Neural progenitor cell (in vitro differentiated cells): ENCODE measurements at regions not wholly inside any gene's neighbourhood (a gene's known extent, or its start where the extent isn't known, plus 50 kb on each side); places are given as distances from the start of the nearest gene placed in this dataset.

ENCODE experiments used
- DNase-seq: peaks from one replicate; pipeline ENCODE4 v3.0.0-alpha.2; 2016; ENCODE audit warnings: low spot score
- H2AFZ ChIP-seq: fragments of 200-600 bp; sonication (generic); replicated peaks from 2 replicates; pipeline ENCODE4 v1.6.1; 2016; ENCODE audit warnings: antibody characterized with exemption
- H3F3A ChIP-seq: fragments of 200-600 bp; sonication (generic); 2 replicates; pipeline ENCODE4 v1.6.1; 2016; ENCODE audit warnings: antibody characterized with exemption, low read depth
- H3K27ac ChIP-seq: fragments of 200-600 bp; sonication (generic); 2 replicates; pipeline ENCODE4 v1.5.1; 2016; ENCODE audit warnings: mild to moderate bottlenecking
- H3K27me3 ChIP-seq: fragments of 200-600 bp; sonication (generic); 2 replicates; pipeline ENCODE4 v1.6.1; 2016; ENCODE audit warnings: mild to moderate bottlenecking, moderate library complexity
- H3K36me3 ChIP-seq: fragments of 200-600 bp; sonication (generic); 2 replicates; pipeline ENCODE4 v1.5.1; 2016
- H3K4me1 ChIP-seq: fragments of 200-600 bp; sonication (generic); 2 replicates; pipeline ENCODE4 v1.6.1; 2016; ENCODE audit warnings: mixed run types
- H3K4me2 ChIP-seq: fragments of 200-600 bp; sonication (generic); 2 replicates; pipeline ENCODE4 v1.6.1; 2016
- H3K4me3 ChIP-seq: fragments of 200-600 bp; sonication (generic); 2 replicates; pipeline ENCODE4 v1.5.1; 2016
- H3K79me2 ChIP-seq: fragments of 200-600 bp; sonication (generic); 2 replicates; pipeline ENCODE4 v1.6.1; 2016; ENCODE audit warnings: low read depth
- H3K9ac ChIP-seq: fragments of 200-600 bp; sonication (generic); 2 replicates; pipeline ENCODE4 v1.6.1; 2016
- H3K9me3 ChIP-seq: fragments of 200-600 bp; sonication (generic); 2 replicates; pipeline ENCODE4 v1.5.1; 2016; ENCODE audit warnings: low read depth
- H4K20me1 ChIP-seq: fragments of 200-600 bp; sonication (generic); 2 replicates; pipeline ENCODE4 v1.6.1; 2016; ENCODE audit warnings: low read depth
- H3K27ac Mint-ChIP-seq: 3 replicates; pipeline ENCODE4 v1.8.0; 2021; ENCODE audit warnings: mixed read lengths
- H3K27me3 Mint-ChIP-seq: 2 replicates; pipeline ENCODE4 v1.8.0; 2022; ENCODE audit warnings: low read depth, mild to moderate bottlenecking, inconsistent platforms, moderate library complexity, mixed read lengths; ENCODE audit not compliant: insufficient read depth
- H3K36me3 Mint-ChIP-seq: 3 replicates; pipeline ENCODE4 v1.8.0; 2021; ENCODE audit warnings: mixed read lengths
- H3K4me1 Mint-ChIP-seq: 3 replicates; pipeline ENCODE4 v1.8.0; 2021; ENCODE audit warnings: mixed read lengths
- H3K4me3 Mint-ChIP-seq: 3 replicates; pipeline ENCODE4 v1.8.0; 2021; ENCODE audit warnings: mild to moderate bottlenecking, moderate library complexity, mixed read lengths
- H3K9me3 Mint-ChIP-seq: 3 replicates; pipeline ENCODE4 v1.8.0; 2020; ENCODE audit warnings: mixed read lengths
- EZH2 ChIP-seq: fragments of 200-600 bp; sonication (generic); IDR thresholded peaks from 2 replicates; pipeline ENCODE4 v1.6.1; 2017; ENCODE audit warnings: antibody characterized with exemption, mild to moderate bottlenecking, moderate library complexity
- EZH2phosphoT487 ChIP-seq: fragments of 200-600 bp; sonication (generic); IDR thresholded peaks from 2 replicates; pipeline ENCODE4 v1.6.1; 2017; ENCODE audit warnings: antibody characterized with exemption
- TF ChIP-seq, protein P1 (sequence below): fragments of 200-600 bp; sonication (generic); IDR thresholded peaks from 2 replicates; pipeline ENCODE4 v1.5.1; 2017; ENCODE audit warnings: antibody characterized with exemption, mild to moderate bottlenecking

DNA sequence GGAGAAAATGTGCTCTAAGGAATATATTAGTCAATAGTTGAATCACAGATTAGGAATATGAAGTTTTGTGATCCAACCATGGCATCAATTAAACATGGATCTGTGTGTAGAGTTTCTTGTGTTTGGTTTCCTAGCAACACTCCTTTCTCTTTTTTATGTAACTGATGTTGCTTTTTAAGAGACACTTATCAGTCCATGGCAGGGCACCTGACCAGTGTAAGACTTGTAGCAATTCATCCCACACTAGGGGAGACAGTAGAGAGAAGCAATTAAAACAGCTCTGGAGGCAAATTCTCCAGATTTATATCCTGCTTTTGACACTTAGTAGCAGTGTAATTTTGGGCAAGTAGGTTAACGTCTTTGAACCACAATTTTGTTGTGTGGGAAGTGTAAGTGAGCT lies 1229.0 kb downstream of the PCDH9 start:
- no peaks in the 10 kb centered on the region for H4K20me1 ChIP-seq
- H3K9me3 ChIP-seq, result peaks cover 5% of the 10 kb centered on the region
- no peak overlapping the region for H3K27ac ChIP-seq
- no peak overlapping the region for H2AFZ ChIP-seq
- no peak for DNase-seq
- H3K9ac ChIP-seq, result no peak overlapping the region
- no peaks in the 10 kb centered on the region for H3K27me3 ChIP-seq
- H3K4me1 ChIP-seq, result no peaks in the 10 kb centered on the region
- H3K79me2 ChIP-seq, result no peaks in the 10 kb centered on the region
- Mint-ChIP-seq H3K9me3 (peaks cover 10% of the 10 kb centered on the region), H3K4me1 (peaks cover 3% of the 10 kb centered on the region), H3K36me3 (no peaks in the 10 kb centered on the region), H3K27me3 (no peaks in the 10 kb centered on the region), H3K27ac (no peak overlapping the region), H3K4me3 (no peak overlapping the region)
- no peaks in the 10 kb centered on the region for H3K36me3 ChIP-seq
- H3K4me2 ChIP-seq, result no peak overlapping the region
- TF ChIP-seq EZH2, result no peak
- TF ChIP-seq, protein P1, sequence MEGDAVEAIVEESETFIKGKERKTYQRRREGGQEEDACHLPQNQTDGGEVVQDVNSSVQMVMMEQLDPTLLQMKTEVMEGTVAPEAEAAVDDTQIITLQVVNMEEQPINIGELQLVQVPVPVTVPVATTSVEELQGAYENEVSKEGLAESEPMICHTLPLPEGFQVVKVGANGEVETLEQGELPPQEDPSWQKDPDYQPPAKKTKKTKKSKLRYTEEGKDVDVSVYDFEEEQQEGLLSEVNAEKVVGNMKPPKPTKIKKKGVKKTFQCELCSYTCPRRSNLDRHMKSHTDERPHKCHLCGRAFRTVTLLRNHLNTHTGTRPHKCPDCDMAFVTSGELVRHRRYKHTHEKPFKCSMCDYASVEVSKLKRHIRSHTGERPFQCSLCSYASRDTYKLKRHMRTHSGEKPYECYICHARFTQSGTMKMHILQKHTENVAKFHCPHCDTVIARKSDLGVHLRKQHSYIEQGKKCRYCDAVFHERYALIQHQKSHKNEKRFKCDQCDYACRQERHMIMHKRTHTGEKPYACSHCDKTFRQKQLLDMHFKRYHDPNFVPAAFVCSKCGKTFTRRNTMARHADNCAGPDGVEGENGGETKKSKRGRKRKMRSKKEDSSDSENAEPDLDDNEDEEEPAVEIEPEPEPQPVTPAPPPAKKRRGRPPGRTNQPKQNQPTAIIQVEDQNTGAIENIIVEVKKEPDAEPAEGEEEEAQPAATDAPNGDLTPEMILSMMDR, result no peak
- no peak for TF ChIP-seq EZH2phosphoT487
- no peak overlapping the region for H3K4me3 ChIP-seq
- no peaks in the 10 kb centered on the region for H3F3A ChIP-seq

DNA sequence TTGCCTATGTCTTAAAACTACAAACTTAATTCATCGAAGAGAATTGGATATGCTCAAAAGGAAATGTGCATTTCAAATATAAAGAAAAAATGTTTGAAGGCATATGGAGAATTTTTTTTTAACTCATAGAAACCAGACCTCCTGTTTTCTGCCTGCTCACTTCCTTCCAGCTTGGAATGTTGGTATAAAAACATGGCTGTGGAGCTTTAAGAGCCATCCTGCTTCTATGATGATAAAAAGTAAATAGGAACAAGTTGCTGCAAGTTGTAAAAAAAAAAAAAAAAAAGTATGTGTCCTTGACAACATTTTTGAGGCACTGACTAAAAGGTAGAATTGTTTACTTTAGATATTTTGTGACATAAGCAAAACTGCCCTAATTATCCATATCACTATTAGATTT lies 1230.7 kb downstream of the PCDH9 start:
- no peak overlapping the region for H2AFZ ChIP-seq
- TF ChIP-seq, protein P1, result no peak
- TF ChIP-seq EZH2 (no peak), EZH2phosphoT487 (no peak)
- no peaks in the 10 kb centered on the region for H3K4me1 ChIP-seq
- H3K27ac ChIP-seq, result no peak overlapping the region
- no peak overlapping the region for H3K9ac ChIP-seq
- H3F3A ChIP-seq, result no peaks in the 10 kb centered on the region
- DNase-seq, result no peak
- H3K4me3 Mint-ChIP-seq, result no peak overlapping the region
- H3K36me3 ChIP-seq, result no peaks in the 10 kb centered on the region
- H4K20me1 ChIP-seq, result no peaks in the 10 kb centered on the region
- peaks cover 5% of the 10 kb centered on the region for H3K9me3 ChIP-seq
- no peaks in the 10 kb centered on the region for H3K27me3 ChIP-seq
- no peak overlapping the region for H3K27ac Mint-ChIP-seq
- H3K36me3 Mint-ChIP-seq, result no peaks in the 10 kb centered on the region
- H3K9me3 Mint-ChIP-seq, result peaks cover 10% of the 10 kb centered on the region
- peaks cover 3% of the 10 kb centered on the region for H3K4me1 Mint-ChIP-seq
- H3K79me2 ChIP-seq, result no peaks in the 10 kb centered on the region
- H3K4me2 ChIP-seq, result no peak overlapping the region
- H3K27me3 Mint-ChIP-seq, result no peaks in the 10 kb centered on the region
- H3K4me3 ChIP-seq, result no peak overlapping the region

DNA sequence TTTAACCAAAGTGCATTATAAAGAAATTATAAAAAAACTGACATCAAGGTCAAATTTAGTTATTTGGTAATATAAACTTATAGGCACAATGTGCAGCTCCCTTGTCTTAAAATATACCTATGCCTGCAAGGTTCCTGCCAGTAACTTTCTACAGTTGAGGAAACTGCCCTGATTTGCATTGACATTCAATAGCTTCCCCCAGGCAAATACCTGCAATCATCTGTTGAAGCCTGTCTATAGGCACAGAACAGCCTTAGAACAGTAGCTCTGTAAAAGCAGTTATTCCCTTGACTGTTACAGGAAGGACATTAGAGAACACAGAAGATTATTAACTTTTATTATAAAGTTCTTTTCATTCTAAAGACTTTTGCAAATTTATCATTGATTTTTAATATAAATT lies 1239.5 kb downstream of the PCDH9 start:
- H3K27me3 Mint-ChIP-seq, result no peaks in the 10 kb centered on the region
- H3K36me3 ChIP-seq, result no peaks in the 10 kb centered on the region

More for the DNA sequence above, 1239.5 kb downstream of the PCDH9 start:
- H3K4me2 ChIP-seq, result no peak overlapping the region
- DNase-seq, result no peak
- H3K79me2 ChIP-seq, result no peaks in the 10 kb centered on the region
- TF ChIP-seq EZH2 (no peak), EZH2phosphoT487 (no peak)
- TF ChIP-seq, protein P1, result no peak
- no peak overlapping the region for H2AFZ ChIP-seq
- H3F3A ChIP-seq, result no peaks in the 10 kb centered on the region
- Mint-ChIP-seq H3K4me1 (no peaks in the 10 kb centered on the region), H3K4me3 (no peak overlapping the region), H3K9me3 (no peaks in the 10 kb centered on the region), H3K27ac (no peak overlapping the region), H3K36me3 (no peaks in the 10 kb centered on the region)
- H3K27me3 ChIP-seq, result no peaks in the 10 kb centered on the region
- H3K4me3 ChIP-seq, result no peak overlapping the region
- H3K27ac ChIP-seq, result no peak overlapping the region
- no peak overlapping the region for H3K9ac ChIP-seq
- H3K9me3 ChIP-seq, result no peaks in the 10 kb centered on the region
- H3K4me1 ChIP-seq, result no peaks in the 10 kb centered on the region
- no peaks in the 10 kb centered on the region for H4K20me1 ChIP-seq
